ENCODE measurements at regions not wholly inside any gene's neighbourhood (a gene's known extent, or its start where the extent isn't known, plus 50 kb on each side); places are given as distances from the start of the nearest gene placed in this dataset.

DNA sequence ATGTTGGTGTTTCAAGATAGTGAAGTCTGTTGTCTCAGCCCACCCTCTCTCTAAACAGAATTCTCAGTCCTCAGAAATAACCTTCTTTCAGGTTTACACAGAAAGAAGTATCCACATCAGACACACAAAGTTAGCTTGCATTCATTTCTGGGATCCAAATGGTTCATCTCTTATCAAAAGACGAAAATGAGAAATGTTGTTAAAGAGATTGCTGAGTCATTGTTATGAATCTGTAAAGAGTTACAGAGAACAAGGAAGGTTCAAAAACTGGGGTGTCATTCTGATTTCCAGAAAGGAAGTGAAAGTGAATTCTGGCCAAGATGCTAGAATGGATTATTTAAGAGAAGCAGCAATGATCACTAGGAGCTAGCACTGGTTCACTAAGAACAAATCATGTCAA is 90.5 kb upstream of the ATXN1 start:
- POLR2A ChIA-PET, result no interaction called here
- peak; percentile 4 for DNase-seq (ENCODE audit: low read depth, low spot score)

More for the DNA sequence above, 90.5 kb upstream of the ATXN1 start:
- H3K27me3 ChIP-seq (ENCODE audit: control insufficient read depth in 2 of 2, insufficient read depth in 2 of 2, low read length in 2 of 2), result peaks cover 2% of the 10 kb centered on the region in 2 experiments
- CTCF ChIA-PET, result interaction anchor here (0.9 kb wide), 1 partner anchor 19 kb away, joined by 3 read pairs; no protein-coding TSS in a partner anchor
- H4K20me1 ChIP-seq (replicated peaks; ENCODE audit: control insufficient read depth, extremely low read depth, insufficient read depth, low read length), result no peaks in the 10 kb centered on the region
- H3K9me3 ChIP-seq (replicated peaks; ENCODE audit: control insufficient read depth, insufficient read depth, low read length), result no peaks in the 10 kb centered on the region
- TF ChIP-seq, protein P1, sequence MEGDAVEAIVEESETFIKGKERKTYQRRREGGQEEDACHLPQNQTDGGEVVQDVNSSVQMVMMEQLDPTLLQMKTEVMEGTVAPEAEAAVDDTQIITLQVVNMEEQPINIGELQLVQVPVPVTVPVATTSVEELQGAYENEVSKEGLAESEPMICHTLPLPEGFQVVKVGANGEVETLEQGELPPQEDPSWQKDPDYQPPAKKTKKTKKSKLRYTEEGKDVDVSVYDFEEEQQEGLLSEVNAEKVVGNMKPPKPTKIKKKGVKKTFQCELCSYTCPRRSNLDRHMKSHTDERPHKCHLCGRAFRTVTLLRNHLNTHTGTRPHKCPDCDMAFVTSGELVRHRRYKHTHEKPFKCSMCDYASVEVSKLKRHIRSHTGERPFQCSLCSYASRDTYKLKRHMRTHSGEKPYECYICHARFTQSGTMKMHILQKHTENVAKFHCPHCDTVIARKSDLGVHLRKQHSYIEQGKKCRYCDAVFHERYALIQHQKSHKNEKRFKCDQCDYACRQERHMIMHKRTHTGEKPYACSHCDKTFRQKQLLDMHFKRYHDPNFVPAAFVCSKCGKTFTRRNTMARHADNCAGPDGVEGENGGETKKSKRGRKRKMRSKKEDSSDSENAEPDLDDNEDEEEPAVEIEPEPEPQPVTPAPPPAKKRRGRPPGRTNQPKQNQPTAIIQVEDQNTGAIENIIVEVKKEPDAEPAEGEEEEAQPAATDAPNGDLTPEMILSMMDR (IDR thresholded peaks at IDR 0.05; ENCODE audit: extremely low read depth in 1 of 2, insufficient read depth in 1 of 2, low read depth in 1 of 2, low read length in 2 of 2), result no peak
- TF ChIP-seq MYC (IDR thresholded peaks at IDR 0.05; ENCODE audit: low read depth, low read length) (no peak), FOS (IDR thresholded peaks at IDR 0.05; ENCODE audit: borderline replicate concordance, insufficient read depth, low read length) (no peak), GATA2 (IDR thresholded peaks at IDR 0.05; ENCODE audit: insufficient read depth, insufficient read length, low read depth, low read length) (no peak), EZH2 (IDR thresholded peaks at IDR 0.05; ENCODE audit: borderline replicate concordance, low read depth, low read length, severe bottlenecking) (no peak), POLR2AphosphoS5 (IDR thresholded peaks at IDR 0.05; ENCODE audit: insufficient read depth, low read depth, low read length) (no peak), POLR2A (IDR thresholded peaks at IDR 0.05; ENCODE audit: low read depth, low read length) (no peak)
- TF ChIP-seq, protein P2, sequence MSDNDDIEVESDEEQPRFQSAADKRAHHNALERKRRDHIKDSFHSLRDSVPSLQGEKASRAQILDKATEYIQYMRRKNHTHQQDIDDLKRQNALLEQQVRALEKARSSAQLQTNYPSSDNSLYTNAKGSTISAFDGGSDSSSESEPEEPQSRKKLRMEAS (IDR thresholded peaks at IDR 0.05; ENCODE audit: insufficient read depth, insufficient read length), result no peak
- BruUV-seq (replicated peaks), result no TSS peak
- H2AFZ ChIP-seq (ENCODE audit: low read depth, low read length), result no peak overlapping the region
- intact Hi-C loops (cut with micrococcal nuclease), result no loop called here
- H3K27ac ChIP-seq (ENCODE audit: insufficient read depth, low read depth, low read length), result no peak overlapping the region
- no peaks in the 10 kb centered on the region for H3K9me1 ChIP-seq (replicated peaks; ENCODE audit: control insufficient read depth, extremely low read depth, insufficient read depth, low read length)
- no peaks in the 10 kb centered on the region for H3K4me1 ChIP-seq (ENCODE audit: control insufficient read depth, extremely low read depth, insufficient read depth, low read length)
- H3K4me3 ChIP-seq (replicated peaks in 1 of 3; ENCODE audit: insufficient read depth in 1 of 3, low read depth in 1 of 3, low read length in 3 of 3), result no peak overlapping the region
- dilution Hi-C loops (cut with MboI; ENCODE audit: extremely low pct_ligation_motif_present, low sequenced_read_pairs), result no loop called here
- no peaks in the 10 kb centered on the region for H3K79me2 ChIP-seq (ENCODE audit: control insufficient read depth, insufficient read depth, low read length)
- no peak overlapping the region for H3K4me2 ChIP-seq (ENCODE audit: insufficient read depth, low read length)
- H3K9ac ChIP-seq (replicated peaks; ENCODE audit: extremely low read depth, insufficient read depth, low read length), result no peak overlapping the region
- no peaks in the 10 kb centered on the region for H3K36me3 ChIP-seq (ENCODE audit: control insufficient read depth in 2 of 2, extremely low read depth in 1 of 2, insufficient read depth in 2 of 2, low read length in 2 of 2)
- no peak for FAIRE-seq

Data from endothelial cell of umbilical vein (primary cell).